GM23338 (cell line): ENCODE measurements at regions not wholly inside any gene's neighbourhood (a gene's known extent, or its start where the extent isn't known, plus 50 kb on each side); places are given as distances from the start of the nearest gene placed in this dataset.

ENCODE experiments used
- CREB1 ChIP-seq: fragments of 250-450 bp; sonication (Bioruptor Pico); IDR thresholded peaks from 2 replicates; pipeline ENCODE4 v1.5.0; 2020; ENCODE audit warnings: low read depth, mild to moderate bottlenecking, moderate library complexity
- EZH2 ChIP-seq: fragments of 200-600 bp; sonication (generic); IDR thresholded peaks from one replicate; pipeline ENCODE4 v1.8.0; 2017; ENCODE audit warnings: antibody characterized with exemption, mild to moderate bottlenecking, low read depth; ENCODE audit not compliant: unreplicated experiment
- EZH2phosphoT487 ChIP-seq: fragments of 200-600 bp; sonication (generic); IDR thresholded peaks from one replicate; pipeline ENCODE4 v1.8.1; 2018; ENCODE audit warnings: antibody characterized with exemption; ENCODE audit not compliant: unreplicated experiment
- JUNB ChIP-seq: IDR thresholded peaks from one replicate; pipeline ENCODE4 v1.6.1; 2016; ENCODE audit warnings: antibody characterized with exemption; ENCODE audit not compliant: unreplicated experiment
- NANOG ChIP-seq: IDR thresholded peaks from 2 replicates; pipeline ENCODE4 v1.6.1; 2016; ENCODE audit warnings: antibody characterized with exemption, borderline replicate concordance
- POLR2AphosphoS5 ChIP-seq: IDR thresholded peaks from 2 replicates; pipeline ENCODE4 v1.6.1; 2016; ENCODE audit warnings: antibody characterized with exemption, low read depth
- ZNF114 ChIP-seq: fragments of 250-450 bp; sonication (Bioruptor Pico); IDR thresholded peaks from 2 replicates; pipeline ENCODE4 v1.5.0; 2020; ENCODE audit warnings: mild to moderate bottlenecking, moderate library complexity
- TF ChIP-seq, protein P1 (sequence below), 2 experiments: fragments of 200-600 bp in 1 of 2; sonication (generic) in 1 of 2; conservative IDR thresholded peaks; 2 replicates each; pipeline versions ENCODE4 v1.5.1 to v1.6.1; 2016 to 2017; ENCODE audit warnings: antibody characterized with exemption in 2 of 2, low read depth in 2 of 2, mild to moderate bottlenecking in 2 of 2, moderate library complexity in 1 of 2
- TF ChIP-seq, protein P2 (sequence below): IDR thresholded peaks from one replicate; pipeline ENCODE4 v1.6.1; 2018; ENCODE audit warnings: antibody characterized with exemption; ENCODE audit not compliant: unreplicated experiment
- TF ChIP-seq, protein P3 (sequence below): fragments of 250-450 bp; sonication (Bioruptor Pico); IDR thresholded peaks from 2 replicates; pipeline ENCODE4 v1.5.0; 2020; ENCODE audit warnings: mild to moderate bottlenecking, moderate library complexity

DNA sequence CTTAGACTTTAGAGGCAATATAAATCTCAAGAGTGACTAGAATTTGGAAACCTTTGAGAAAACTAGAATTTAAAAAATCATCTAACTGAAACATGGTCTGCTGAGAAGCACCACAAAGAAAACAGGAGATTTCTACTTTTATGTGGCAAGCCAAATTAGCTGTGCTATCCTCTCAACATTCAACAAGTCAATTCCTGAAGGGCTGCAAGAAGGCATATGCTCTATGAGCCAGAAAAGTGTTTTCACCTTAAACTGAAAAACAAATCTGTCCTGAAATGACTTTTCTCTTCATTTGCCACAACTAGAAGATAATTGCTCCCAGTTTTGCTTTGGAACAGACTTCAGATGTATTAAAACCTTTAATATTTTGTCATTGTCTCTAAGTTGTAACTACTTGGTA, 263.2 kb upstream of the EDNRA start:
- no peak for TF ChIP-seq POLR2AphosphoS5
- TF ChIP-seq, protein P1, sequence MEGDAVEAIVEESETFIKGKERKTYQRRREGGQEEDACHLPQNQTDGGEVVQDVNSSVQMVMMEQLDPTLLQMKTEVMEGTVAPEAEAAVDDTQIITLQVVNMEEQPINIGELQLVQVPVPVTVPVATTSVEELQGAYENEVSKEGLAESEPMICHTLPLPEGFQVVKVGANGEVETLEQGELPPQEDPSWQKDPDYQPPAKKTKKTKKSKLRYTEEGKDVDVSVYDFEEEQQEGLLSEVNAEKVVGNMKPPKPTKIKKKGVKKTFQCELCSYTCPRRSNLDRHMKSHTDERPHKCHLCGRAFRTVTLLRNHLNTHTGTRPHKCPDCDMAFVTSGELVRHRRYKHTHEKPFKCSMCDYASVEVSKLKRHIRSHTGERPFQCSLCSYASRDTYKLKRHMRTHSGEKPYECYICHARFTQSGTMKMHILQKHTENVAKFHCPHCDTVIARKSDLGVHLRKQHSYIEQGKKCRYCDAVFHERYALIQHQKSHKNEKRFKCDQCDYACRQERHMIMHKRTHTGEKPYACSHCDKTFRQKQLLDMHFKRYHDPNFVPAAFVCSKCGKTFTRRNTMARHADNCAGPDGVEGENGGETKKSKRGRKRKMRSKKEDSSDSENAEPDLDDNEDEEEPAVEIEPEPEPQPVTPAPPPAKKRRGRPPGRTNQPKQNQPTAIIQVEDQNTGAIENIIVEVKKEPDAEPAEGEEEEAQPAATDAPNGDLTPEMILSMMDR (conservative IDR thresholded peaks at IDR 0.05; ENCODE audit: low read depth in 2 of 2): no peak
- no peak for TF ChIP-seq EZH2
- no peak for TF ChIP-seq NANOG
- no peak for TF ChIP-seq EZH2phosphoT487
- TF ChIP-seq CREB1 (CRISPR knock-in tag): no peak
- TF ChIP-seq, protein P2, sequence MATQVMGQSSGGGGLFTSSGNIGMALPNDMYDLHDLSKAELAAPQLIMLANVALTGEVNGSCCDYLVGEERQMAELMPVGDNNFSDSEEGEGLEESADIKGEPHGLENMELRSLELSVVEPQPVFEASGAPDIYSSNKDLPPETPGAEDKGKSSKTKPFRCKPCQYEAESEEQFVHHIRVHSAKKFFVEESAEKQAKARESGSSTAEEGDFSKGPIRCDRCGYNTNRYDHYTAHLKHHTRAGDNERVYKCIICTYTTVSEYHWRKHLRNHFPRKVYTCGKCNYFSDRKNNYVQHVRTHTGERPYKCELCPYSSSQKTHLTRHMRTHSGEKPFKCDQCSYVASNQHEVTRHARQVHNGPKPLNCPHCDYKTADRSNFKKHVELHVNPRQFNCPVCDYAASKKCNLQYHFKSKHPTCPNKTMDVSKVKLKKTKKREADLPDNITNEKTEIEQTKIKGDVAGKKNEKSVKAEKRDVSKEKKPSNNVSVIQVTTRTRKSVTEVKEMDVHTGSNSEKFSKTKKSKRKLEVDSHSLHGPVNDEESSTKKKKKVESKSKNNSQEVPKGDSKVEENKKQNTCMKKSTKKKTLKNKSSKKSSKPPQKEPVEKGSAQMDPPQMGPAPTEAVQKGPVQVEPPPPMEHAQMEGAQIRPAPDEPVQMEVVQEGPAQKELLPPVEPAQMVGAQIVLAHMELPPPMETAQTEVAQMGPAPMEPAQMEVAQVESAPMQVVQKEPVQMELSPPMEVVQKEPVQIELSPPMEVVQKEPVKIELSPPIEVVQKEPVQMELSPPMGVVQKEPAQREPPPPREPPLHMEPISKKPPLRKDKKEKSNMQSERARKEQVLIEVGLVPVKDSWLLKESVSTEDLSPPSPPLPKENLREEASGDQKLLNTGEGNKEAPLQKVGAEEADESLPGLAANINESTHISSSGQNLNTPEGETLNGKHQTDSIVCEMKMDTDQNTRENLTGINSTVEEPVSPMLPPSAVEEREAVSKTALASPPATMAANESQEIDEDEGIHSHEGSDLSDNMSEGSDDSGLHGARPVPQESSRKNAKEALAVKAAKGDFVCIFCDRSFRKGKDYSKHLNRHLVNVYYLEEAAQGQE: no peak
- TF ChIP-seq JUNB: no peak
- TF ChIP-seq ZNF114: no peak
- TF ChIP-seq, protein P3, sequence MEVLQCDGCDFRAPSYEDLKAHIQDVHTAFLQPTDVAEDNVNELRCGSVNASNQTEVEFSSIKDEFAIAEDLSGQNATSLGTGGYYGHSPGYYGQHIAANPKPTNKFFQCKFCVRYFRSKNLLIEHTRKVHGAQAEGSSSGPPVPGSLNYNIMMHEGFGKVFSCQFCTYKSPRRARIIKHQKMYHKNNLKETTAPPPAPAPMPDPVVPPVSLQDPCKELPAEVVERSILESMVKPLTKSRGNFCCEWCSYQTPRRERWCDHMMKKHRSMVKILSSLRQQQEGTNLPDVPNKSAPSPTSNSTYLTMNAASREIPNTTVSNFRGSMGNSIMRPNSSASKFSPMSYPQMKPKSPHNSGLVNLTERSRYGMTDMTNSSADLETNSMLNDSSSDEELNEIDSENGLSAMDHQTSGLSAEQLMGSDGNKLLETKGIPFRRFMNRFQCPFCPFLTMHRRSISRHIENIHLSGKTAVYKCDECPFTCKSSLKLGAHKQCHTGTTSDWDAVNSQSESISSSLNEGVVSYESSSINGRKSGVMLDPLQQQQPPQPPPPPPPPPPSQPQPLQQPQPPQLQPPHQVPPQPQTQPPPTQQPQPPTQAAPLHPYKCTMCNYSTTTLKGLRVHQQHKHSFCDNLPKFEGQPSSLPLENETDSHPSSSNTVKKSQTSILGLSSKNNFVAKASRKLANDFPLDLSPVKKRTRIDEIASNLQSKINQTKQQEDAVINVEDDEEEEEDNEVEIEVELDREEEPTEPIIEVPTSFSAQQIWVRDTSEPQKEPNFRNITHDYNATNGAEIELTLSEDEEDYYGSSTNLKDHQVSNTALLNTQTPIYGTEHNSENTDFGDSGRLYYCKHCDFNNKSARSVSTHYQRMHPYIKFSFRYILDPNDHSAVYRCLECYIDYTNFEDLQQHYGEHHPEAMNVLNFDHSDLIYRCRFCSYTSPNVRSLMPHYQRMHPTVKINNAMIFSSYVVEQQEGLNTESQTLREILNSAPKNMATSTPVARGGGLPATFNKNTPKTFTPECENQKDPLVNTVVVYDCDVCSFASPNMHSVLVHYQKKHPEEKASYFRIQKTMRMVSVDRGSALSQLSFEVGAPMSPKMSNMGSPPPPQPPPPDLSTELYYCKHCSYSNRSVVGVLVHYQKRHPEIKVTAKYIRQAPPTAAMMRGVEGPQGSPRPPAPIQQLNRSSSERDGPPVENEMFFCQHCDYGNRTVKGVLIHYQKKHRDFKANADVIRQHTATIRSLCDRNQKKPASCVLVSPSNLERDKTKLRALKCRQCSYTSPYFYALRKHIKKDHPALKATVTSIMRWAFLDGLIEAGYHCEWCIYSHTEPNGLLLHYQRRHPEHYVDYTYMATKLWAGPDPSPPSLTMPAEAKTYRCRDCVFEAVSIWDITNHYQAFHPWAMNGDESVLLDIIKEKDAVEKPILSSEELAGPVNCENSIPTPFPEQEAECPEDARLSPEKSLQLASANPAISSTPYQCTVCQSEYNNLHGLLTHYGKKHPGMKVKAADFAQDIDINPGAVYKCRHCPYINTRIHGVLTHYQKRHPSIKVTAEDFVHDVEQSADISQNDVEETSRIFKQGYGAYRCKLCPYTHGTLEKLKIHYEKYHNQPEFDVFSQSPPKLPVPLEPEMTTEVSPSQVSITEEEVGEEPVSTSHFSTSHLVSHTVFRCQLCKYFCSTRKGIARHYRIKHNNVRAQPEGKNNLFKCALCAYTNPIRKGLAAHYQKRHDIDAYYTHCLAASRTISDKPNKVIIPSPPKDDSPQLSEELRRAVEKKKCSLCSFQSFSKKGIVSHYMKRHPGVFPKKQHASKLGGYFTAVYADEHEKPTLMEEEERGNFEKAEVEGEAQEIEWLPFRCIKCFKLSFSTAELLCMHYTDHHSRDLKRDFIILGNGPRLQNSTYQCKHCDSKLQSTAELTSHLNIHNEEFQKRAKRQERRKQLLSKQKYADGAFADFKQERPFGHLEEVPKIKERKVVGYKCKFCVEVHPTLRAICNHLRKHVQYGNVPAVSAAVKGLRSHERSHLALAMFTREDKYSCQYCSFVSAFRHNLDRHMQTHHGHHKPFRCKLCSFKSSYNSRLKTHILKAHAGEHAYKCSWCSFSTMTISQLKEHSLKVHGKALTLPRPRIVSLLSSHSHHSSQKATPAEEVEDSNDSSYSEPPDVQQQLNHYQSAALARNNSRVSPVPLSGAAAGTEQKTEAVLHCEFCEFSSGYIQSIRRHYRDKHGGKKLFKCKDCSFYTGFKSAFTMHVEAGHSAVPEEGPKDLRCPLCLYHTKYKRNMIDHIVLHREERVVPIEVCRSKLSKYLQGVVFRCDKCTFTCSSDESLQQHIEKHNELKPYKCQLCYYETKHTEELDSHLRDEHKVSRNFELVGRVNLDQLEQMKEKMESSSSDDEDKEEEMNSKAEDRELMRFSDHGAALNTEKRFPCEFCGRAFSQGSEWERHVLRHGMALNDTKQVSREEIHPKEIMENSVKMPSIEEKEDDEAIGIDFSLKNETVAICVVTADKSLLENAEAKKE (CRISPR knock-in tag): no peak
